ENCODE measurements at regions not wholly inside any gene's neighbourhood (a gene's known extent, or its start where the extent isn't known, plus 50 kb on each side); places are given as distances from the start of the nearest gene placed in this dataset.

GRCh38 chr4:19993242-19993641 is 258.5 kb upstream of the SLIT2 start:
- TF ChIP-seq ZNF8 (CRISPR knock-in tag; IDR thresholded peaks at IDR 0.05) (no peak), PATZ1 (CRISPR knock-in tag; IDR thresholded peaks at IDR 0.05; ENCODE audit: borderline replicate concordance) (no peak), ZNF565 (CRISPR knock-in tag; conservative IDR thresholded peaks at IDR 0.05; ENCODE audit: low read depth) (no peak), RARB (CRISPR knock-in tag; IDR thresholded peaks at IDR 0.05) (no peak)
- no peak for ATAC-seq

- no peak for ATAC-seq
- TF ChIP-seq ESRRG (CRISPR knock-in tag; IDR thresholded peaks at IDR 0.05) (no peak), ZNF8 (CRISPR knock-in tag; IDR thresholded peaks at IDR 0.05) (no peak), ISL1 (CRISPR knock-in tag; IDR thresholded peaks at IDR 0.05) (no peak), GLIS3 (CRISPR knock-in tag; IDR thresholded peaks at IDR 0.05) (no peak), ZNF70 (CRISPR knock-in tag; IDR thresholded peaks at IDR 0.05) (no peak), ZC3H10 (CRISPR knock-in tag; IDR thresholded peaks at IDR 0.05) (no peak), ARNTL (CRISPR knock-in tag; IDR thresholded peaks at IDR 0.05; ENCODE audit: borderline replicate concordance, low read depth) (no peak), CREB5 (CRISPR knock-in tag; IDR thresholded peaks at IDR 0.05; ENCODE audit: low read depth) (no peak), CSDC2 (CRISPR knock-in tag; IDR thresholded peaks at IDR 0.05) (no peak), PATZ1 (CRISPR knock-in tag; IDR thresholded peaks at IDR 0.05; ENCODE audit: borderline replicate concordance) (no peak), POU6F1 (CRISPR knock-in tag; IDR thresholded peaks at IDR 0.05; ENCODE audit: borderline replicate concordance, low read depth) (no peak), ZFP30 (CRISPR knock-in tag; IDR thresholded peaks at IDR 0.05) (no peak), ZFP3 (CRISPR knock-in tag; IDR thresholded peaks at IDR 0.05) (no peak), TSHZ2 (CRISPR knock-in tag; IDR thresholded peaks at IDR 0.05) (no peak), OSR1 (CRISPR knock-in tag; IDR thresholded peaks at IDR 0.05) (no peak), PPARA (CRISPR knock-in tag; IDR thresholded peaks at IDR 0.05; ENCODE audit: borderline replicate concordance) (no peak)
These were observed 259.1 kb upstream of the SLIT2 start for GRCh38 chr4:19992471-19993093.

GRCh38 chr4:19987746-19988145 is 264.0 kb upstream of the SLIT2 start:
- peak; percentile 53 for ATAC-seq
- no peak for TF ChIP-seq ZFP30 (CRISPR knock-in tag; IDR thresholded peaks at IDR 0.05)
- no peak for TF ChIP-seq ZNF70 (CRISPR knock-in tag; IDR thresholded peaks at IDR 0.05)
- TF ChIP-seq SNAI2 (CRISPR knock-in tag; IDR thresholded peaks at IDR 0.05) = no peak
- no peak for TF ChIP-seq TSHZ2 (CRISPR knock-in tag; IDR thresholded peaks at IDR 0.05)
- TF ChIP-seq OSR1 (CRISPR knock-in tag; IDR thresholded peaks at IDR 0.05) = no peak
- TF ChIP-seq ESRRG (CRISPR knock-in tag; IDR thresholded peaks at IDR 0.05) = no peak
- no peak for TF ChIP-seq PATZ1 (CRISPR knock-in tag; IDR thresholded peaks at IDR 0.05; ENCODE audit: borderline replicate concordance)
- TF ChIP-seq RARB (CRISPR knock-in tag; IDR thresholded peaks at IDR 0.05) = no peak
- no peak for TF ChIP-seq PPARA (CRISPR knock-in tag; IDR thresholded peaks at IDR 0.05; ENCODE audit: borderline replicate concordance)
- TF ChIP-seq CSRNP3 (CRISPR knock-in tag; IDR thresholded peaks at IDR 0.05) = no peak

Data from SK-N-SH treated with all-trans-retinoic acid at 6 μM for 48 hours (cell line).